Loucy (cell line): ENCODE measurements at regions not wholly inside any gene's neighbourhood (a gene's known extent, or its start where the extent isn't known, plus 50 kb on each side); places are given as distances from the start of the nearest gene placed in this dataset.

Experiments used
- H2AFZ ChIP-seq: fragments of 200-600 bp; sonication (generic); 2 replicates; pipeline ENCODE4 v1.6.0; 2016; ENCODE audit warnings: antibody characterized with exemption, mild to moderate bottlenecking, low read length, moderate library complexity
- H3F3A ChIP-seq: fragments of 200-600 bp; 2 replicates; pipeline ENCODE4 v1.6.0; 2016; ENCODE audit warnings: antibody characterized with exemption, low read depth, mild to moderate bottlenecking
- H3K27me3 ChIP-seq: fragments of 200-600 bp; sonication (generic); 2 replicates; pipeline ENCODE4 v1.6.1; 2014; ENCODE audit warnings: low read length, mild to moderate bottlenecking; ENCODE audit not compliant: insufficient read depth, poor library complexity, severe bottlenecking
- H3K36me3 ChIP-seq: fragments of 200-600 bp; sonication (generic); 2 replicates; pipeline ENCODE4 v1.6.1; 2016; ENCODE audit warnings: low read length; ENCODE audit not compliant: insufficient read depth
- H3K4me1 ChIP-seq: fragments of 200-600 bp; sonication (generic); 2 replicates; pipeline ENCODE4 v1.5.1; 2014; ENCODE audit warnings: low read length, mild to moderate bottlenecking; ENCODE audit not compliant: insufficient read depth, poor library complexity, severe bottlenecking
- H3K4me2 ChIP-seq: fragments of 200-600 bp; sonication (generic); 2 replicates; pipeline ENCODE4 v1.6.0; 2014; ENCODE audit warnings: antibody characterized with exemption, low read length, low read depth, mild to moderate bottlenecking; ENCODE audit not compliant: poor library complexity, severe bottlenecking
- H3K4me3 ChIP-seq: fragments of 200-600 bp; sonication (generic); 2 replicates; pipeline ENCODE4 v1.5.1; 2014; ENCODE audit warnings: low read length, mild to moderate bottlenecking, mixed read lengths; ENCODE audit not compliant: poor library complexity, severe bottlenecking
- H3K79me2 ChIP-seq: fragments of 200-600 bp; sonication (generic); 2 replicates; pipeline ENCODE4 v1.6.1; 2014; ENCODE audit warnings: low read length; ENCODE audit not compliant: insufficient read depth
- H3K9ac ChIP-seq: fragments of 200-600 bp; sonication (generic); 2 replicates; pipeline ENCODE4 v1.6.0; 2014; ENCODE audit warnings: mild to moderate bottlenecking, low read depth, low read length, moderate library complexity; ENCODE audit not compliant: poor library complexity, severe bottlenecking
- H3K9me2 ChIP-seq: fragments of 200-600 bp; sonication (generic); replicated peaks from 2 replicates; pipeline ENCODE4 v1.6.1; 2016; ENCODE audit warnings: low read depth, low read length, mixed read lengths
- H3K9me3 ChIP-seq: fragments of 200-600 bp; sonication (generic); 2 replicates; pipeline ENCODE4 v1.6.1; 2014; ENCODE audit warnings: mild to moderate bottlenecking, antibody characterized with exemption, low read length, low read depth; ENCODE audit not compliant: insufficient read depth
- H4K20me1 ChIP-seq: fragments of 200-600 bp; sonication (generic); 2 replicates; pipeline ENCODE4 v1.6.0; 2014; ENCODE audit warnings: antibody characterized with exemption, low read length, mild to moderate bottlenecking; ENCODE audit not compliant: insufficient read depth, poor library complexity, severe bottlenecking
- EZH2phosphoT487 ChIP-seq: fragments of 200-600 bp; IDR thresholded peaks from 2 replicates; pipeline ENCODE4 v1.6.1; 2018; ENCODE audit warnings: antibody characterized with exemption, mild to moderate bottlenecking, moderate library complexity, borderline replicate concordance
- TF ChIP-seq, protein P1 (sequence below): fragments of 200-600 bp; sonication (generic); conservative IDR thresholded peaks from 2 replicates; pipeline ENCODE4 v1.5.1; 2014; ENCODE audit warnings: mild to moderate bottlenecking, antibody characterized with exemption, low read length

GRCh38 chr20:41978875-41979274 is 360.7 kb upstream of the CHD6 start:
- H3K4me3 ChIP-seq = no peak overlapping the region
- H3K9me3 ChIP-seq = no peaks in the 10 kb centered on the region
- no peak overlapping the region for H3K9ac ChIP-seq
- no peaks in the 10 kb centered on the region for H3K79me2 ChIP-seq
- H2AFZ ChIP-seq = no peak overlapping the region
- H3K27me3 ChIP-seq = no peaks in the 10 kb centered on the region
- H3F3A ChIP-seq = no peaks in the 10 kb centered on the region
- H3K9me2 ChIP-seq = no peaks in the 10 kb centered on the region
- H3K4me1 ChIP-seq = no peaks in the 10 kb centered on the region
- no peaks in the 10 kb centered on the region for H4K20me1 ChIP-seq
- no peak for TF ChIP-seq EZH2phosphoT487
- TF ChIP-seq, protein P1, sequence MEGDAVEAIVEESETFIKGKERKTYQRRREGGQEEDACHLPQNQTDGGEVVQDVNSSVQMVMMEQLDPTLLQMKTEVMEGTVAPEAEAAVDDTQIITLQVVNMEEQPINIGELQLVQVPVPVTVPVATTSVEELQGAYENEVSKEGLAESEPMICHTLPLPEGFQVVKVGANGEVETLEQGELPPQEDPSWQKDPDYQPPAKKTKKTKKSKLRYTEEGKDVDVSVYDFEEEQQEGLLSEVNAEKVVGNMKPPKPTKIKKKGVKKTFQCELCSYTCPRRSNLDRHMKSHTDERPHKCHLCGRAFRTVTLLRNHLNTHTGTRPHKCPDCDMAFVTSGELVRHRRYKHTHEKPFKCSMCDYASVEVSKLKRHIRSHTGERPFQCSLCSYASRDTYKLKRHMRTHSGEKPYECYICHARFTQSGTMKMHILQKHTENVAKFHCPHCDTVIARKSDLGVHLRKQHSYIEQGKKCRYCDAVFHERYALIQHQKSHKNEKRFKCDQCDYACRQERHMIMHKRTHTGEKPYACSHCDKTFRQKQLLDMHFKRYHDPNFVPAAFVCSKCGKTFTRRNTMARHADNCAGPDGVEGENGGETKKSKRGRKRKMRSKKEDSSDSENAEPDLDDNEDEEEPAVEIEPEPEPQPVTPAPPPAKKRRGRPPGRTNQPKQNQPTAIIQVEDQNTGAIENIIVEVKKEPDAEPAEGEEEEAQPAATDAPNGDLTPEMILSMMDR = no peak
- no peak overlapping the region for H3K4me2 ChIP-seq
- no peaks in the 10 kb centered on the region for H3K36me3 ChIP-seq

- Histone ChIP-seq H3F3A (no peaks in the 10 kb centered on the region), H3K9me3 (no peaks in the 10 kb centered on the region), H3K9me2 (no peaks in the 10 kb centered on the region), H3K79me2 (no peaks in the 10 kb centered on the region), H2AFZ (no peak overlapping the region), H3K9ac (no peak overlapping the region), H3K4me3 (no peak overlapping the region), H3K4me2 (no peak overlapping the region), H3K27me3 (no peaks in the 10 kb centered on the region), H3K4me1 (no peaks in the 10 kb centered on the region), H3K36me3 (no peaks in the 10 kb centered on the region), H4K20me1 (no peaks in the 10 kb centered on the region)
- TF ChIP-seq EZH2phosphoT487 = no peak
- TF ChIP-seq, protein P1 = no peak
Measured at GRCh38 chr20:41978246-41978790, 360.1 kb upstream of the CHD6 start.

GRCh38 chr20:41969656-41970055 is 351.5 kb upstream of the CHD6 start:
- H3K36me3 ChIP-seq = no peaks in the 10 kb centered on the region
- no peak overlapping the region for H3K4me2 ChIP-seq
- H3K9ac ChIP-seq = no peak overlapping the region
- no peaks in the 10 kb centered on the region for H3K27me3 ChIP-seq
- no peaks in the 10 kb centered on the region for H3K4me1 ChIP-seq
- H3K79me2 ChIP-seq = no peaks in the 10 kb centered on the region
- H3K9me2 ChIP-seq = no peaks in the 10 kb centered on the region; the same call in 1 of the 2 replicates
- no peaks in the 10 kb centered on the region for H4K20me1 ChIP-seq
- H2AFZ ChIP-seq = no peak overlapping the region
- TF ChIP-seq, protein P1 = no peak
- TF ChIP-seq EZH2phosphoT487 = no peak
- no peak overlapping the region for H3K4me3 ChIP-seq
- H3F3A ChIP-seq = no peaks in the 10 kb centered on the region
- H3K9me3 ChIP-seq = no peaks in the 10 kb centered on the region
